Mucosa of rectum (tissue), 2 donors: ENCODE measurements at regions not wholly inside any gene's neighbourhood (a gene's known extent, or its start where the extent isn't known, plus 50 kb on each side); places are given as distances from the start of the nearest gene placed in this dataset.

Experiments
- H3K27ac ChIP-seq, 2 donors: one replicate each; pipeline ENCODE4 v1.7.0; 2013; ENCODE audit warnings: inconsistent platforms in 2 of 2, low read depth in 2 of 2, low read length in 2 of 2
- H3K27me3 ChIP-seq, 2 donors: one replicate each; pipeline ENCODE4 v1.7.0; 2013; ENCODE audit warnings: low read length in 2 of 2; ENCODE audit not compliant: control insufficient read depth in 2 of 2, insufficient read depth in 2 of 2
- H3K36me3 ChIP-seq, 2 donors: one replicate each; pipeline ENCODE4 v1.7.0; 2013; ENCODE audit warnings: low read length in 2 of 2; ENCODE audit not compliant: control insufficient read depth in 2 of 2, insufficient read depth in 2 of 2
- H3K4me1 ChIP-seq, 2 donors: one replicate each; pipeline ENCODE4 v1.7.0; 2013; ENCODE audit warnings: low read length in 2 of 2, mild to moderate bottlenecking in 1 of 2; ENCODE audit not compliant: control insufficient read depth in 2 of 2, insufficient read depth in 2 of 2
- H3K4me3 ChIP-seq, 2 donors: one replicate each; pipeline ENCODE4 v1.7.0; 2013; ENCODE audit warnings: low read length in 2 of 2
- H3K9ac ChIP-seq, 2 donors: one replicate each; pipeline ENCODE4 v1.7.0; 2013; ENCODE audit warnings: low read length in 2 of 2, low read depth in 1 of 2, mild to moderate bottlenecking in 1 of 2
- H3K9me3 ChIP-seq, 2 donors: one replicate each; pipeline ENCODE4 v1.7.0; 2013; ENCODE audit warnings: low read length in 2 of 2; ENCODE audit not compliant: control insufficient read depth in 2 of 2
- donor health status: healthy.
- donor health status: Normal muscosa, but diverticular disease.

GRCh38 chr13:40376867-40377535, 289.4 kb downstream of the FOXO1 start:
- Histone ChIP-seq H3K27ac (no peak overlapping the region), H3K4me1 (peaks cover 0 to 2% of the 10 kb centered on the region in 2 donors), H3K9ac (no peak overlapping the region), H3K36me3 (no peaks in the 10 kb centered on the region), H3K9me3 (no peaks in the 10 kb centered on the region), H3K27me3 (peaks cover 0 to 3% of the 10 kb centered on the region in 2 donors), H3K4me3 (no peak overlapping the region)

- Histone ChIP-seq H3K27ac (no peak overlapping the region), H3K4me1 (peaks cover 0 to 2% of the 10 kb centered on the region in 2 donors), H3K4me3 (no peak overlapping the region), H3K36me3 (no peaks in the 10 kb centered on the region), H3K9me3 (no peaks in the 10 kb centered on the region), H3K27me3 (peaks cover 0 to 3% of the 10 kb centered on the region in 2 donors), H3K9ac (no peak overlapping the region)
Observed at GRCh38 chr13:40377783-40378182, 288.7 kb downstream of the FOXO1 start.

GRCh38 chr13:40379196-40379595, 287.2 kb downstream of the FOXO1 start:
- Histone ChIP-seq H3K9me3 (no peaks in the 10 kb centered on the region), H3K27ac (no peak overlapping the region), H3K36me3 (no peaks in the 10 kb centered on the region), H3K4me3 (no peak overlapping the region), H3K27me3 (peaks cover 0 to 3% of the 10 kb centered on the region in 2 donors), H3K4me1 (peaks cover 0 to 2% of the 10 kb centered on the region in 2 donors), H3K9ac (no peak overlapping the region)

- Histone ChIP-seq H3K9me3 (no peaks in the 10 kb centered on the region), H3K36me3 (no peaks in the 10 kb centered on the region), H3K4me3 (no peak overlapping the region), H3K27ac (no peak overlapping the region), H3K4me1 (peaks cover 0 to 2% of the 10 kb centered on the region in 2 donors), H3K9ac (no peak overlapping the region), H3K27me3 (peaks cover 0 to 3% of the 10 kb centered on the region in 2 donors)
Observed at GRCh38 chr13:40379794-40380578, 286.5 kb downstream of the FOXO1 start.

GRCh38 chr13:40381935-40382764, 284.3 kb downstream of the FOXO1 start:
- Histone ChIP-seq H3K4me1 (no peaks in the 10 kb centered on the region), H3K27ac (no peak overlapping the region), H3K4me3 (no peak overlapping the region), H3K9me3 (no peaks in the 10 kb centered on the region), H3K9ac (no peak overlapping the region), H3K27me3 (peaks cover 0 to 3% of the 10 kb centered on the region in 2 donors), H3K36me3 (no peaks in the 10 kb centered on the region)

- Histone ChIP-seq H3K4me3 (no peak overlapping the region), H3K27ac (no peak overlapping the region), H3K27me3 (no peaks in the 10 kb centered on the region), H3K36me3 (no peaks in the 10 kb centered on the region), H3K9me3 (no peaks in the 10 kb centered on the region), H3K9ac (no peak overlapping the region), H3K4me1 (no peaks in the 10 kb centered on the region)
Observed at GRCh38 chr13:40383132-40383531, 283.3 kb downstream of the FOXO1 start.

GRCh38 chr13:40383885-40384284, 282.6 kb downstream of the FOXO1 start:
- no peaks in the 10 kb centered on the region for H3K36me3 ChIP-seq
- H3K27ac ChIP-seq = no peak overlapping the region
- peaks cover 2 to 3% of the 10 kb centered on the region in 2 donors for H3K4me1 ChIP-seq
- no peak overlapping the region for H3K9ac ChIP-seq
- no peak overlapping the region for H3K4me3 ChIP-seq
- no peaks in the 10 kb centered on the region for H3K9me3 ChIP-seq
- no peaks in the 10 kb centered on the region for H3K27me3 ChIP-seq

GRCh38 chr13:40384976-40385857, 281.2 kb downstream of the FOXO1 start:
- H3K27me3 ChIP-seq = no peaks in the 10 kb centered on the region
- no peaks in the 10 kb centered on the region for H3K9me3 ChIP-seq
- peaks cover 2 to 3% of the 10 kb centered on the region in 2 donors for H3K4me1 ChIP-seq
- no peak overlapping the region for H3K9ac ChIP-seq
- no peak overlapping the region for H3K27ac ChIP-seq
- no peak overlapping the region for H3K4me3 ChIP-seq
- no peaks in the 10 kb centered on the region for H3K36me3 ChIP-seq

GRCh38 chr13:40385858-40386180, 280.6 kb downstream of the FOXO1 start:
- Histone ChIP-seq H3K27me3 (no peaks in the 10 kb centered on the region), H3K36me3 (no peaks in the 10 kb centered on the region), H3K9me3 (no peaks in the 10 kb centered on the region), H3K4me1 (peaks cover 2 to 3% of the 10 kb centered on the region in 2 donors), H3K27ac (no peak overlapping the region), H3K9ac (no peak overlapping the region), H3K4me3 (no peak overlapping the region)
